NOMO-1 (cell line): ENCODE measurements at regions not wholly inside any gene's neighbourhood (a gene's known extent, or its start where the extent isn't known, plus 50 kb on each side); places are given as distances from the start of the nearest gene placed in this dataset.

Experiments used
- DNase-seq, 2 experiments: peaks; one replicate each; lab custom pipeline; 2025; ENCODE audit not compliant: unreplicated experiment in 2 of 2; lab: John Stamatoyannopoulos, UW

DNA sequence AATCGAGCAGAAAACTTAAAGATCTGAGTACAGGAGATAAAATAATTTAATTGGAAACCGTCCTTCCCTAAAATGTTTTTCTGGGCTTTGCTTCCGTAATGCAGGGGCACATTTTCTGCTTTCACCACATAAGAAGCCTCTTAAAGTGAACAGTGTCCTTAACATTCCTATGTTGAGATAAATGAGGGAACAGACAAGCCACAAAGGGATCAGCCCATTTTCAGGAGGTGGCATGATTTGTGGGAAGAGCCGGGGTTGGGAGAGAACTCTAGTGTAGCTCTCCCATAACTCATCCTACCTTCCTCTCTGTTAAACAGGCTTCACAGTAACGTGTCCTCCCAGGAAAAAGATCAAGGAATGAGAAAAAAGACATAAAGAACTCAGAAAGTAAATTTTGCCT, 56.9 kb upstream of the ACVR1C start:
- DNase-seq: no peak

DNA sequence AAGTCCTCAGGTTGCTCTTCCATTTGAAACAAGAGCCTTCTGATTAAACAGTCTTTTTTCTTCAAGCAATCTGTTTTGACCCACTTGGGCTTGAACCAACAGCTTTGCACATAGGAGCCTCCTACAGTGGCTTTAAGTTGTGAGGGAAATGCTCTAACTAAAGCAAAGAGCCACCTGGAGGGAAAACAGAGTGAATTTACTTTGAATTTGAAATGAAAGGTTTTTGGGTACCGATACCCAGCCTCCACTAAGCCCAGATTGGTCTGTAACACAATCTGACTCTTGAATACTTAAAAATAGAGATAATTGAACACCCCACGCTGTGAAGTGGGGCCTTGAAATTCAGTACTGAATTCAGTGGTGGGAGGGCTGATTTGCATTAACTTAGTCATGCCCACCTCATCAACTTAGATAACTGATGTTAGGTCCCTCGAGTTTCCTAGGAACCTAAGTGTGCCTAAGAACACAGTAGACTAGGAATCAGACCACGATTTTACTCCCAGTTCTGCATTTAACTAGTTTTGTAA, 56.3 kb upstream of the ACVR1C start:
- peak in 1 of 2 experiments; percentile 8 for DNase-seq
